GM18868 (cell line): ENCODE measurements at regions not wholly inside any gene's neighbourhood (a gene's known extent, or its start where the extent isn't known, plus 50 kb on each side); places are given as distances from the start of the nearest gene placed in this dataset.
A peak's percentile ranks its signal among the peaks of the same experiment; 100 is the strongest.
"Not testable (repeated sequence)": the region's sequence is repeated elsewhere in the genome, so short reads cannot be mapped to it uniquely, and the experiment has no call there.

Source experiments
- ATAC-seq: cut with Tn5 transposase; IDR thresholded peaks from one replicate; pipeline ENCODE4 v1.9.1; 2021; ENCODE audit warnings: mild to moderate bottlenecking, moderate library complexity; ENCODE audit not compliant: unreplicated experiment

- peak; percentile 39 for ATAC-seq
Measured at GRCh38 chr3:5035113-5035512, 55.9 kb downstream of the BHLHE40 start.

- ATAC-seq = no peak
Measured at GRCh38 chr3:5035692-5036391, 56.6 kb downstream of the BHLHE40 start.

- ATAC-seq = no peak
Measured at GRCh38 chr3:5036392-5036766, 57.1 kb downstream of the BHLHE40 start.

- ATAC-seq = no peak
Measured at GRCh38 chr3:5036858-5037257, 57.6 kb downstream of the BHLHE40 start.

GRCh38 chr3:5039585-5039984 is 60.3 kb downstream of the BHLHE40 start:
- no peak for ATAC-seq

GRCh38 chr3:5041315-5041714 is 62.1 kb downstream of the BHLHE40 start:
- ATAC-seq = no peak

GRCh38 chr3:5045961-5046360 is 66.7 kb downstream of the BHLHE40 start:
- ATAC-seq = no peak

- ATAC-seq = no peak
Measured at GRCh38 chr3:5047764-5048419, 68.7 kb downstream of the BHLHE40 start.

- ATAC-seq = peak; percentile 81
Measured at GRCh38 chr3:5051772-5052171, 70.3 kb upstream of the ARL8B start.

- no peak for ATAC-seq
Measured at GRCh38 chr3:5052247-5052646, 69.8 kb upstream of the ARL8B start.

- no peak for ATAC-seq
Measured at GRCh38 chr3:5053021-5053831, 68.9 kb upstream of the ARL8B start.

GRCh38 chr3:5054098-5054497 is 68.0 kb upstream of the ARL8B start:
- ATAC-seq = no peak

GRCh38 chr3:5054579-5054978 is 67.5 kb upstream of the ARL8B start:
- ATAC-seq = not testable (repeated sequence)

- ATAC-seq = no peak
Measured at GRCh38 chr3:5055357-5056110, 66.6 kb upstream of the ARL8B start.

- no peak for ATAC-seq
Measured at GRCh38 chr3:5056111-5056391, 66.0 kb upstream of the ARL8B start.

- ATAC-seq = no peak
Measured at GRCh38 chr3:5057272-5057671, 64.8 kb upstream of the ARL8B start.

- ATAC-seq = peak; percentile 88
Measured at GRCh38 chr3:5057857-5058324, 64.2 kb upstream of the ARL8B start.

GRCh38 chr3:5058471-5058951 is 63.6 kb upstream of the ARL8B start:
- no peak for ATAC-seq

- ATAC-seq = no peak
Measured at GRCh38 chr3:5059782-5060181, 62.3 kb upstream of the ARL8B start.

- no peak for ATAC-seq
Measured at GRCh38 chr3:5061218-5061569, 60.9 kb upstream of the ARL8B start.

- ATAC-seq = no peak
Measured at GRCh38 chr3:5063724-5064123, 58.4 kb upstream of the ARL8B start.
